Activated CD8-positive, alpha-beta memory T cell treated with anti-CD3 and anti-CD28 coated beads, Interleukin-2, amount 50 U/mL, for 24 hours (primary cell): ENCODE measurements at regions not wholly inside any gene's neighbourhood (a gene's known extent, or its start where the extent isn't known, plus 50 kb on each side); places are given as distances from the start of the nearest gene placed in this dataset.
"Not testable (repeated sequence)": the region's sequence is repeated elsewhere in the genome, so short reads cannot be mapped to it uniquely, and the experiment has no call there.

Experiments used
- DNase-seq: peaks from one replicate; pipeline ENCODE4 v3.0.0-alpha.2; 2020; ENCODE audit errors: extremely low read depth

- not testable (repeated sequence) for DNase-seq
Measured at GRCh38 chr9:41018948-41019347, 109.5 kb downstream of the FOXD4L6 start.

GRCh38 chr9:41016699-41017098 lies 111.8 kb downstream of the FOXD4L6 start:
- not testable (repeated sequence) for DNase-seq

- DNase-seq, result not testable (repeated sequence)
Measured at GRCh38 chr9:40999952-41000700, 128.4 kb downstream of the FOXD4L6 start.

- DNase-seq, result not testable (repeated sequence)
Measured at GRCh38 chr9:40995490-40995889, 133.0 kb downstream of the FOXD4L6 start.

GRCh38 chr9:40993842-40994241 lies 134.6 kb downstream of the FOXD4L6 start:
- DNase-seq, result not testable (repeated sequence)

GRCh38 chr9:40993375-40993774 lies 135.1 kb downstream of the FOXD4L6 start:
- DNase-seq, result not testable (repeated sequence)

GRCh38 chr9:40992472-40992821 lies 136.0 kb downstream of the FOXD4L6 start:
- DNase-seq, result not testable (repeated sequence)

GRCh38 chr9:40991741-40992471 lies 136.6 kb downstream of the FOXD4L6 start:
- peak; percentile 96 for DNase-seq

GRCh38 chr9:40991100-40991740 lies 137.3 kb downstream of the FOXD4L6 start:
- not testable (repeated sequence) for DNase-seq

GRCh38 chr9:40986332-40986731 lies 142.1 kb downstream of the FOXD4L6 start:
- DNase-seq, result not testable (repeated sequence)

- DNase-seq, result not testable (repeated sequence)
Measured at GRCh38 chr9:40975351-40975750, 153.1 kb downstream of the FOXD4L6 start.

GRCh38 chr9:40974912-40975311 lies 153.6 kb downstream of the FOXD4L6 start:
- DNase-seq, result not testable (repeated sequence)

GRCh38 chr9:40971773-40972172 lies 156.7 kb downstream of the FOXD4L6 start:
- DNase-seq, result not testable (repeated sequence)

- not testable (repeated sequence) for DNase-seq
Measured at GRCh38 chr9:40970340-40970739, 158.1 kb downstream of the FOXD4L6 start.

- DNase-seq, result not testable (repeated sequence)
Measured at GRCh38 chr9:40962461-40962860, 166.0 kb downstream of the FOXD4L6 start.

GRCh38 chr9:40951876-40952494 lies 176.5 kb downstream of the FOXD4L6 start:
- DNase-seq, result not testable (repeated sequence)

GRCh38 chr9:40946228-40946627 lies 182.3 kb downstream of the FOXD4L6 start:
- not testable (repeated sequence) for DNase-seq

- not testable (repeated sequence) for DNase-seq
Measured at GRCh38 chr9:40942730-40943129, 185.8 kb downstream of the FOXD4L6 start.

- DNase-seq, result not testable (repeated sequence)
Measured at GRCh38 chr9:40939888-40940209, 188.6 kb downstream of the FOXD4L6 start.

- not testable (repeated sequence) for DNase-seq
Measured at GRCh38 chr9:40939201-40939887, 189.1 kb downstream of the FOXD4L6 start.

GRCh38 chr9:40935336-40935735 lies 193.1 kb downstream of the FOXD4L6 start:
- DNase-seq, result no peak
